ENCODE measurements at regions not wholly inside any gene's neighbourhood (a gene's known extent, or its start where the extent isn't known, plus 50 kb on each side); places are given as distances from the start of the nearest gene placed in this dataset.

GRCh38 chr1:199261328-199261727 is 622.5 kb downstream of the PTPRC start:
- Histone ChIP-seq H3K4me1 (ENCODE audit: insufficient read depth, low read length) (no peaks in the 10 kb centered on the region), H3K79me2 (ENCODE audit: insufficient read depth, low read length) (no peaks in the 10 kb centered on the region), H3K4me2 (ENCODE audit: insufficient read depth, low read length) (no peak overlapping the region), H3K9me3 (ENCODE audit: insufficient read depth, low read length, severe bottlenecking) (no peaks in the 10 kb centered on the region), H3K36me3 (ENCODE audit: insufficient read depth, low read length) (no peaks in the 10 kb centered on the region), H4K20me1 (ENCODE audit: insufficient read depth, low read length) (no peaks in the 10 kb centered on the region), H3K27ac (ENCODE audit: low read length) (no peak overlapping the region), H2AFZ (ENCODE audit: low read depth, low read length) (no peak overlapping the region), H3K9ac (ENCODE audit: low read depth, low read length) (no peak overlapping the region), H3K4me3 (ENCODE audit: low read depth in 1 of 2, low read length in 2 of 2) (no peak overlapping the region), H3K27me3 (ENCODE audit: insufficient read depth, low read length, poor library complexity) (no peaks in the 10 kb centered on the region)
- DNase-seq (no peak), ATAC-seq (ENCODE audit: insufficient read depth, low read depth) (no peak)
- TF ChIP-seq CTCF (IDR thresholded peaks at IDR 0.05; ENCODE audit: borderline replicate concordance, extremely low read depth, low read length, poor library complexity, severe bottlenecking) (no peak), EZH2 (IDR thresholded peaks at IDR 0.05; ENCODE audit: borderline replicate concordance, low read depth, low read length, severe bottlenecking) (no peak)

GRCh38 chr1:199264283-199264682 is 625.4 kb downstream of the PTPRC start:
- H3K9me3 ChIP-seq (ENCODE audit: insufficient read depth, low read length, severe bottlenecking), result no peaks in the 10 kb centered on the region
- H3K36me3 ChIP-seq (ENCODE audit: insufficient read depth, low read length), result no peaks in the 10 kb centered on the region
- no peak overlapping the region for H3K27ac ChIP-seq (ENCODE audit: low read length)
- no peak overlapping the region for H3K9ac ChIP-seq (ENCODE audit: low read depth, low read length)
- H3K4me1 ChIP-seq (ENCODE audit: insufficient read depth, low read length), result no peaks in the 10 kb centered on the region
- no peak overlapping the region for H3K4me2 ChIP-seq (ENCODE audit: insufficient read depth, low read length)
- ATAC-seq (ENCODE audit: insufficient read depth, low read depth), result no peak
- H3K4me3 ChIP-seq (ENCODE audit: low read depth in 1 of 2, low read length in 2 of 2), result no peak overlapping the region
- H3K27me3 ChIP-seq (ENCODE audit: insufficient read depth, low read length, poor library complexity), result no peaks in the 10 kb centered on the region
- no peaks in the 10 kb centered on the region for H4K20me1 ChIP-seq (ENCODE audit: insufficient read depth, low read length)
- no peak overlapping the region for H2AFZ ChIP-seq (ENCODE audit: low read depth, low read length)
- no peaks in the 10 kb centered on the region for H3K79me2 ChIP-seq (ENCODE audit: insufficient read depth, low read length)
- TF ChIP-seq EZH2 (IDR thresholded peaks at IDR 0.05; ENCODE audit: borderline replicate concordance, low read depth, low read length, severe bottlenecking) (no peak), CTCF (IDR thresholded peaks at IDR 0.05; ENCODE audit: borderline replicate concordance, extremely low read depth, low read length, poor library complexity, severe bottlenecking) (no peak)
- DNase-seq, result no peak

- H3K27ac ChIP-seq (ENCODE audit: low read length), result no peak overlapping the region
- no peaks in the 10 kb centered on the region for H3K79me2 ChIP-seq (ENCODE audit: insufficient read depth, low read length)
- no peaks in the 10 kb centered on the region for H3K9me3 ChIP-seq (ENCODE audit: insufficient read depth, low read length, severe bottlenecking)
- H3K4me3 ChIP-seq (ENCODE audit: low read depth in 1 of 2, low read length in 2 of 2), result no peak overlapping the region
- no peaks in the 10 kb centered on the region for H3K27me3 ChIP-seq (ENCODE audit: insufficient read depth, low read length, poor library complexity)
- no peak overlapping the region for H3K4me2 ChIP-seq (ENCODE audit: insufficient read depth, low read length)
- H2AFZ ChIP-seq (ENCODE audit: low read depth, low read length), result no peak overlapping the region
- DNase-seq, result no peak
- no peak for ATAC-seq (ENCODE audit: insufficient read depth, low read depth)
- no peak for TF ChIP-seq CTCF (IDR thresholded peaks at IDR 0.05; ENCODE audit: borderline replicate concordance, extremely low read depth, low read length, poor library complexity, severe bottlenecking)
- no peak for TF ChIP-seq EZH2 (IDR thresholded peaks at IDR 0.05; ENCODE audit: borderline replicate concordance, low read depth, low read length, severe bottlenecking)
- H4K20me1 ChIP-seq (ENCODE audit: insufficient read depth, low read length), result no peaks in the 10 kb centered on the region
- no peaks in the 10 kb centered on the region for H3K4me1 ChIP-seq (ENCODE audit: insufficient read depth, low read length)
- H3K36me3 ChIP-seq (ENCODE audit: insufficient read depth, low read length), result no peaks in the 10 kb centered on the region
- H3K9ac ChIP-seq (ENCODE audit: low read depth, low read length), result no peak overlapping the region
Measured at GRCh38 chr1:199264911-199265310, 626.1 kb downstream of the PTPRC start.

- TF ChIP-seq EZH2 (IDR thresholded peaks at IDR 0.05; ENCODE audit: borderline replicate concordance, low read depth, low read length, severe bottlenecking), result no peak
- TF ChIP-seq CTCF (IDR thresholded peaks at IDR 0.05; ENCODE audit: borderline replicate concordance, extremely low read depth, low read length, poor library complexity, severe bottlenecking), result no peak
- Histone ChIP-seq H2AFZ (ENCODE audit: low read depth, low read length) (no peak overlapping the region), H3K9ac (ENCODE audit: low read depth, low read length) (no peak overlapping the region), H3K36me3 (ENCODE audit: insufficient read depth, low read length) (no peaks in the 10 kb centered on the region), H3K4me3 (ENCODE audit: low read depth in 1 of 2, low read length in 2 of 2) (no peak overlapping the region), H3K9me3 (ENCODE audit: insufficient read depth, low read length, severe bottlenecking) (no peaks in the 10 kb centered on the region), H3K27me3 (ENCODE audit: insufficient read depth, low read length, poor library complexity) (no peaks in the 10 kb centered on the region), H4K20me1 (ENCODE audit: insufficient read depth, low read length) (no peaks in the 10 kb centered on the region), H3K4me2 (ENCODE audit: insufficient read depth, low read length) (no peak overlapping the region), H3K79me2 (ENCODE audit: insufficient read depth, low read length) (no peaks in the 10 kb centered on the region), H3K27ac (ENCODE audit: low read length) (no peak overlapping the region), H3K4me1 (ENCODE audit: insufficient read depth, low read length) (no peaks in the 10 kb centered on the region)
- ATAC-seq (ENCODE audit: insufficient read depth, low read depth), result no peak
- DNase-seq, result no peak
Measured at GRCh38 chr1:199265319-199265718, 626.5 kb downstream of the PTPRC start.

Measured in DND-41 (cell line).